Colonic mucosa (tissue), 4 donors: ENCODE measurements at regions not wholly inside any gene's neighbourhood (a gene's known extent, or its start where the extent isn't known, plus 50 kb on each side); places are given as distances from the start of the nearest gene placed in this dataset.

Experiments
- DNase-seq: peaks from one replicate; pipeline ENCODE4 v3.0.0-alpha.2; 2020
- H3K27ac ChIP-seq: fragments of 200-600 bp; one replicate; pipeline ENCODE4 v1.8.0; 2021
- H3K27me3 ChIP-seq: fragments of 200-600 bp; one replicate; pipeline ENCODE4 v1.8.0; 2021
- H3K36me3 ChIP-seq: fragments of 200-600 bp; one replicate; pipeline ENCODE4 v1.8.0; 2021
- H3K4me1 ChIP-seq: fragments of 200-600 bp; one replicate; pipeline ENCODE4 v1.8.0; 2021; ENCODE audit warnings: mild to moderate bottlenecking
- H3K4me3 ChIP-seq: fragments of 200-600 bp; one replicate; pipeline ENCODE4 v1.8.0; 2021
- H3K9ac ChIP-seq, 2 donors: one replicate each; pipeline ENCODE4 v1.7.0; 2013; ENCODE audit warnings: control low read depth in 2 of 2, low read depth in 2 of 2, low read length in 2 of 2
- H3K9me3 ChIP-seq: fragments of 200-600 bp; one replicate; pipeline ENCODE4 v1.8.0; 2021
- CTCF ChIP-seq: fragments of 200-600 bp; IDR thresholded peaks from one replicate; pipeline ENCODE4 v1.8.0; 2022; ENCODE audit warnings: antibody characterized with exemption, mild to moderate bottlenecking
- intact Hi-C: fragments of 100-400 bp; cut with DNase I; formaldehyde crosslinking; loops from one replicate; pipeline ENCODE4 v1.14.1; 2022
- donor health status: healthy.
- donor health status: DM: no; HTN: no; CAD: no.
- donor health status: DM: no; HTN: no; CAD: no.

- no peak for TF ChIP-seq CTCF
- DNase-seq = no peak
- intact Hi-C loops = no loop called here
- H3K27ac ChIP-seq = no peak overlapping the region
- no peak overlapping the region for H3K4me3 ChIP-seq
- no peak overlapping the region for H3K9ac ChIP-seq
- no peaks in the 10 kb centered on the region for H3K27me3 ChIP-seq
- H3K9me3 ChIP-seq = no peaks in the 10 kb centered on the region
- H3K36me3 ChIP-seq = no peaks in the 10 kb centered on the region
- H3K4me1 ChIP-seq = no peaks in the 10 kb centered on the region
Measured at GRCh38 chr13:59229861-59230260, 933.9 kb downstream of the DIAPH3 start.

GRCh38 chr13:59230484-59231264 lies 933.1 kb downstream of the DIAPH3 start:
- no peaks in the 10 kb centered on the region for H3K4me1 ChIP-seq
- H3K9ac ChIP-seq = no peak overlapping the region
- H3K27ac ChIP-seq = no peak overlapping the region
- H3K36me3 ChIP-seq = no peaks in the 10 kb centered on the region
- H3K27me3 ChIP-seq = no peaks in the 10 kb centered on the region
- no peaks in the 10 kb centered on the region for H3K9me3 ChIP-seq
- no peak for TF ChIP-seq CTCF
- intact Hi-C loops = no loop called here
- DNase-seq = no peak
- no peak overlapping the region for H3K4me3 ChIP-seq

- intact Hi-C loops = no loop called here
- H3K27ac ChIP-seq = no peak overlapping the region
- H3K27me3 ChIP-seq = no peaks in the 10 kb centered on the region
- no peak for DNase-seq
- H3K4me3 ChIP-seq = no peak overlapping the region
- no peak for TF ChIP-seq CTCF
- H3K36me3 ChIP-seq = no peaks in the 10 kb centered on the region
- H3K9ac ChIP-seq = no peak overlapping the region
- H3K9me3 ChIP-seq = no peaks in the 10 kb centered on the region
- no peaks in the 10 kb centered on the region for H3K4me1 ChIP-seq
Measured at GRCh38 chr13:59236309-59236919, 927.3 kb downstream of the DIAPH3 start.

- Histone ChIP-seq H3K36me3 (no peaks in the 10 kb centered on the region), H3K9ac (no peak overlapping the region), H3K9me3 (no peaks in the 10 kb centered on the region), H3K4me3 (no peak overlapping the region), H3K27me3 (no peaks in the 10 kb centered on the region), H3K4me1 (no peaks in the 10 kb centered on the region), H3K27ac (no peak overlapping the region)
- DNase-seq = no peak
- no peak for TF ChIP-seq CTCF
- intact Hi-C loops = no loop called here
Measured at GRCh38 chr13:59236944-59237343, 926.8 kb downstream of the DIAPH3 start.

GRCh38 chr13:59247171-59247570 lies 916.6 kb downstream of the DIAPH3 start:
- Histone ChIP-seq H3K9me3 (no peaks in the 10 kb centered on the region), H3K4me3 (no peak overlapping the region), H3K27ac (no peak overlapping the region), H3K36me3 (no peaks in the 10 kb centered on the region), H3K9ac (no peak overlapping the region), H3K4me1 (no peaks in the 10 kb centered on the region), H3K27me3 (no peaks in the 10 kb centered on the region)
- intact Hi-C loops = no loop called here
- DNase-seq = no peak
- no peak for TF ChIP-seq CTCF
